K562 (cell line): ENCODE measurements at regions not wholly inside any gene's neighbourhood (a gene's known extent, or its start where the extent isn't known, plus 50 kb on each side); places are given as distances from the start of the nearest gene placed in this dataset.

Source experiments
- ATAC-seq: fragments of 200-7000 bp; cut with Tn5 transposase; 3 replicates; pipeline ENCODE4 v1.9.1; 2020; ENCODE audit warnings: moderate library complexity
- BruUV-seq: library from RNA; stranded (reverse); fragments of 400-500 nt; replicated peaks from 2 replicates; lab custom pipeline; 2021; lab: Mats Ljungman, UMichigan
- CTCF ChIA-PET: fragments of 300-600 bp; formaldehyde crosslinking; extraction: SDS; loops from one replicate; lab custom pipeline; 2021; ENCODE audit warnings: low intra/inter-chr PET ratio; lab: Yijun Ruan, JAX
- POLR2A ChIA-PET: fragments of 300-600, 350-650 bp; sonication (Branson Sonifier 250); formaldehyde crosslinking; extraction: SDS; loops from one replicate; lab custom pipeline; 2021; ENCODE audit warnings: antibody characterized with exemption, inconsistent platforms; lab: Yijun Ruan, JAX
- DNase-seq, 4 experiments: peaks; one replicate each; pipeline versions ENCODE4 v3.0.0 to v3.0.0-alpha.2; 2011 to 2018; ENCODE audit warnings: low spot score in 3 of 4, mixed read lengths in 3 of 4; ENCODE audit errors: extremely low read depth in 1 of 4
- FAIRE-seq: peaks from 2 replicates; lab custom pipeline; 2011; peaks lifted over from hg19 to GRCh38; lab: Jason Lieb, UNC
- H2AFZ ChIP-seq: 2 replicates; pipeline ENCODE4 v1.6.0; 2011; ENCODE audit warnings: low read depth, low read length, control low read depth, inconsistent platforms
- H3K27ac ChIP-seq: fragments of 200-600 bp; 3 replicates; pipeline ENCODE4 v1.8.0; 2011; ENCODE audit warnings: low read depth, mild to moderate bottlenecking, control low read depth, inconsistent platforms, low read length, moderate library complexity, mixed read lengths; ENCODE audit errors: extremely low read depth
- H3K27me3 ChIP-seq, 2 experiments: fragments of 300-600 bp in 1 of 2; 2 replicates in 1 of 2; 3 replicates in 1 of 2; pipeline versions ENCODE4 v1.6.0 to v1.8.0; 2011; ENCODE audit warnings: inconsistent platforms in 2 of 2, low read length in 2 of 2, mild to moderate bottlenecking in 1 of 2, mixed read lengths in 1 of 2, moderate library complexity in 1 of 2; ENCODE audit not compliant: control insufficient read depth in 2 of 2, insufficient read depth in 2 of 2
- H3K36me3 ChIP-seq: fragments of 300-600 bp; 3 replicates; pipeline ENCODE4 v1.8.0; 2011; ENCODE audit warnings: mild to moderate bottlenecking, low read length, inconsistent platforms; ENCODE audit not compliant: control insufficient read depth, insufficient read depth
- H3K4me1 ChIP-seq, 2 experiments: fragments of 200-600 bp in 1 of 2; replicated peaks in 1 of 2; 2 replicates in 1 of 2; 3 replicates in 1 of 2; pipeline versions ENCODE4 v1.5.1 to v1.8.0; 2011; ENCODE audit warnings: inconsistent platforms in 2 of 2, low read length in 2 of 2, mild to moderate bottlenecking in 1 of 2, mixed read lengths in 1 of 2, moderate library complexity in 1 of 2; ENCODE audit not compliant: control insufficient read depth in 2 of 2, insufficient read depth in 2 of 2
- H3K4me2 ChIP-seq: 2 replicates; pipeline ENCODE4 v1.6.1; 2011; ENCODE audit warnings: low read length, control low read depth, inconsistent platforms, mixed read lengths; ENCODE audit not compliant: insufficient read depth
- H3K4me3 ChIP-seq: fragments of 200-600 bp; sonication (generic), shearing (Covaris generic); 2 replicates; pipeline ENCODE4 v1.5.1; 2016; ENCODE audit warnings: control low read depth, inconsistent platforms
- H3K79me2 ChIP-seq: fragments of 200-600 bp; 3 replicates; pipeline ENCODE4 v1.8.0; 2011; ENCODE audit warnings: low read length, inconsistent platforms; ENCODE audit not compliant: control insufficient read depth, insufficient read depth
- H3K9ac ChIP-seq, 2 experiments: 2 replicates each; pipeline versions ENCODE4 v1.6.0 to v1.6.1; 2011; ENCODE audit warnings: low read depth in 2 of 2, low read length in 2 of 2, control low read depth in 1 of 2, inconsistent platforms in 1 of 2, mild to moderate bottlenecking in 1 of 2, mixed read lengths in 1 of 2; ENCODE audit not compliant: insufficient read depth in 1 of 2
- H3K9me1 ChIP-seq: one replicate; pipeline ENCODE4 v1.6.0; 2011; ENCODE audit warnings: inconsistent platforms, mild to moderate bottlenecking, low read length, moderate library complexity; ENCODE audit not compliant: control insufficient read depth, insufficient read depth
- H3K9me3 ChIP-seq: replicated peaks from 2 replicates; pipeline ENCODE4 v1.5.1; 2011; ENCODE audit warnings: low read depth, low read length, inconsistent platforms; ENCODE audit not compliant: control insufficient read depth, insufficient read depth
- H4K20me1 ChIP-seq: replicated peaks from 2 replicates; pipeline ENCODE4 v1.6.1; 2011; ENCODE audit warnings: low read length, inconsistent platforms, mixed read lengths; ENCODE audit not compliant: control insufficient read depth, insufficient read depth
- CBFA2T3 ChIP-seq: fragments of 450-650 bp; IDR thresholded peaks from 2 replicates; pipeline ENCODE4 v1.6.1; 2017
- CCNT2 ChIP-seq: IDR thresholded peaks from 2 replicates; pipeline ENCODE4 v1.6.1; 2011; ENCODE audit warnings: borderline replicate concordance, low read depth, mild to moderate bottlenecking, moderate library complexity, mixed read lengths, low read length; ENCODE audit not compliant: insufficient read length; ENCODE audit errors: extremely low read depth
- CTBP1 ChIP-seq: fragments of 450-650 bp; IDR thresholded peaks from 2 replicates; pipeline ENCODE4 v1.6.1; 2016; ENCODE audit warnings: borderline replicate concordance
- FOSL1 ChIP-seq: fragments of 200-800 bp; sonication (Bioruptor generic); conservative IDR thresholded peaks from 2 replicates; pipeline ENCODE4 v1.6.1; 2016; ENCODE audit warnings: missing genetic modification characterization, missing compliant biosample characterization
- FOXA3 ChIP-seq, 2 experiments: fragments of 450-650 bp in 1 of 2; sonication (generic) in 1 of 2; formaldehyde crosslinking; IDR thresholded peaks in 1 of 2; conservative IDR thresholded peaks in 1 of 2; 2 replicates each; pipeline versions ENCODE4 v1.4.0 to v1.8.0; 2020 to 2022; ENCODE audit warnings: mild to moderate bottlenecking in 2 of 2, missing genetic modification reagents in 1 of 2
- JUND ChIP-seq, 2 experiments: IDR thresholded peaks; 2 replicates in 1 of 2; 3 replicates in 1 of 2; pipeline ENCODE4 v1.6.1; 2011; ENCODE audit warnings: borderline replicate concordance in 2 of 2, low read depth in 2 of 2, low read length in 2 of 2, improper control_type of control experiment in 1 of 2, missing biosample characterization in 1 of 2, missing genetic modification characterization in 1 of 2, missing genetic modification reagents in 1 of 2
- KLF16 ChIP-seq: IDR thresholded peaks from 2 replicates; pipeline ENCODE4 v1.6.1; 2016; ENCODE audit warnings: antibody characterized with exemption
- MAFK ChIP-seq: IDR thresholded peaks from 2 replicates; pipeline ENCODE4 v1.6.1; 2011; ENCODE audit warnings: low read length, improper control_type of control experiment
- NFE2 ChIP-seq: IDR thresholded peaks from 2 replicates; pipeline ENCODE4 v1.6.1; 2014; ENCODE audit warnings: antibody characterized with exemption, low read depth
- NFE2L1 ChIP-seq: fragments of 450-650 bp; IDR thresholded peaks from 2 replicates; pipeline ENCODE4 v1.6.1; 2016; ENCODE audit warnings: missing genetic modification characterization, low read depth, mild to moderate bottlenecking, missing compliant biosample characterization, moderate library complexity, borderline replicate concordance
- RAD21 ChIP-seq, 2 experiments: fragments of 250-450 bp in 1 of 2; fragments of 450-650 bp in 1 of 2; sonication (Bioruptor Pico) in 1 of 2; formaldehyde crosslinking in 1 of 2; IDR thresholded peaks in 1 of 2; conservative IDR thresholded peaks in 1 of 2; 2 replicates each; pipeline versions ENCODE4 v1.4.0 to v1.8.0; 2020 to 2022; ENCODE audit warnings: mild to moderate bottlenecking in 2 of 2, moderate library complexity in 1 of 2
- RCOR1 ChIP-seq, 2 experiments: IDR thresholded peaks; 2 replicates each; pipeline ENCODE4 v1.6.1; 2012; ENCODE audit warnings: low read depth in 2 of 2, low read length in 2 of 2, borderline replicate concordance in 1 of 2, improper control_type of control experiment in 1 of 2
- SOX6 ChIP-seq: fragments of 450-650 bp; IDR thresholded peaks from 2 replicates; pipeline ENCODE4 v1.6.1; 2014; ENCODE audit warnings: mild to moderate bottlenecking
- SRSF3 ChIP-seq: fragments of 200-400 bp; formaldehyde crosslinking; IDR thresholded peaks from 2 replicates; pipeline ENCODE4 v1.6.1; 2016; ENCODE audit warnings: mild to moderate bottlenecking, low read length, moderate library complexity; ENCODE audit not compliant: insufficient read depth
- TEAD4 ChIP-seq, 2 experiments: sonication (generic) in 1 of 2; formaldehyde crosslinking in 1 of 2; IDR thresholded peaks; 2 replicates each; pipeline versions ENCODE4 v1.6.1 to v1.8.0; 2012 to 2022; ENCODE audit warnings: borderline replicate concordance in 1 of 2, inconsistent platforms in 1 of 2, low read length in 1 of 2, mild to moderate bottlenecking in 1 of 2, missing genetic modification reagents in 1 of 2
- ZBTB8A ChIP-seq: fragments of 450-650 bp; IDR thresholded peaks from 2 replicates; pipeline ENCODE4 v1.6.1; 2018; ENCODE audit warnings: mild to moderate bottlenecking, moderate library complexity; ENCODE audit not compliant: partially characterized antibody
- WGBS: fragments of 100-300 bp; shearing (Covaris generic); methylation state at CpG from one replicate; pipeline ENCODE4 v1.1.6; 2016; ENCODE audit warnings: low coverage, mixed read lengths; ENCODE audit not compliant: insufficient coverage; ENCODE audit errors: missing lambda C conversion rate; 5-methylcytosine and 5-hydroxymethylcytosine counted together
- in situ Hi-C: fragments of 300-500 bp; cut with MboI; formaldehyde crosslinking; loops from 4 replicates; pipeline ENCODE4 v1.15.0; 2018; ENCODE audit warnings: inconsistent platforms, mixed read lengths
- intact Hi-C: fragments of 100-400 bp; cut with micrococcal nuclease; formaldehyde crosslinking; loops from 2 replicates; pipeline ENCODE4 v1.14.2; 2022

GRCh38 chr3:13951184-13951583 is 71.3 kb upstream of the WNT7A start:
- Histone ChIP-seq H3K36me3 (no peaks in the 10 kb centered on the region), H3K27ac (no peak overlapping the region), H3K4me2 (no peak overlapping the region), H3K9me1 (no peaks in the 10 kb centered on the region), H3K27me3 (peaks cover 5 to 19% of the 10 kb centered on the region in 2 experiments; a peak in 4 of 5 replicates), H3K9ac (no peak overlapping the region), H2AFZ (no peak overlapping the region)
- POLR2A ChIA-PET: interaction anchor here (1.1 kb wide), 1 partner anchor 15 kb away, joined by 3 read pairs; no protein-coding TSS in a partner anchor
- CTCF ChIA-PET: no interaction called here
- FAIRE-seq (no peak), DNase-seq (peak in 1 of 4 experiments; percentile 11)
- TF ChIP-seq RCOR1 (IDR thresholded peaks at IDR 0.05; ENCODE audit: borderline replicate concordance in 1 of 2, low read depth in 2 of 2, low read length in 2 of 2) (peak in 1 of 2 experiments; percentile 71; a peak in 1 of 4 replicates), CTBP1 (peak; percentile 40; the same call in 1 of the 2 replicates), NFE2L1 (tag) (no peak), SOX6 (peak; percentile 23; the same call in 1 of the 2 replicates), FOSL1 (peak; percentile 60), SRSF3 (no peak), FOXA3 (CRISPR knock-in tag; conservative IDR thresholded peaks at IDR 0.05 in 1 of 2, IDR thresholded peaks at IDR 0.05 in 1 of 2) (peak in 1 of 2 experiments; percentile 67; a peak in 2 of 4 replicates), CCNT2 (no peak), TEAD4 (IDR thresholded peaks at IDR 0.05; ENCODE audit: low read length) (peak; percentile 71; the same call in 1 of the 2 replicates), TEAD4 (CRISPR knock-in tag; IDR thresholded peaks at IDR 0.05; ENCODE audit: borderline replicate concordance) (no peak), JUND (IDR thresholded peaks at IDR 0.05; ENCODE audit: borderline replicate concordance, low read depth, low read length) (0 out of 2 replicates have a peak, but pooled peaks have one; percentile 7), JUND (tag; IDR thresholded peaks at IDR 0.05; ENCODE audit: borderline replicate concordance, low read depth, low read length) (no peak), ZBTB8A (no peak), MAFK (no peak), RAD21 (CRISPR knock-in tag; conservative IDR thresholded peaks at IDR 0.05 in 1 of 2, IDR thresholded peaks at IDR 0.05 in 1 of 2) (no peak), NFE2 (no peak), KLF16 (0 out of 2 replicates have a peak, but pooled peaks have one; percentile 28), CBFA2T3 (peak; percentile 20; the same call in 1 of the 2 replicates)
- TF ChIP-seq, all 486 proteins: peak for 9
- H3K79me2 ChIP-seq: no peaks in the 10 kb centered on the region
- H3K9me3 ChIP-seq: no peaks in the 10 kb centered on the region
- intact Hi-C loops (no loop called here), in situ Hi-C loops (no loop called here)
- no peak overlapping the region for H3K4me3 ChIP-seq
- BruUV-seq: no TSS peak
- ATAC-seq: no peak
- no peaks in the 10 kb centered on the region for H4K20me1 ChIP-seq
- 0% methylated on average over 1 of the region's 1 CpG for WGBS
- H3K4me1 ChIP-seq: no peaks in the 10 kb centered on the region
